ENCODE measurements at regions not wholly inside any gene's neighbourhood (a gene's known extent, or its start where the extent isn't known, plus 50 kb on each side); places are given as distances from the start of the nearest gene placed in this dataset.

- H3K9me2 ChIP-seq (replicated peaks; ENCODE audit: insufficient read depth, low read length): no peaks in the 10 kb centered on the region
- H3K9me3 ChIP-seq (ENCODE audit: insufficient read depth, low read length): no peaks in the 10 kb centered on the region
- no peak overlapping the region for H2AFZ ChIP-seq (ENCODE audit: low read depth, low read length, severe bottlenecking)
- no peaks in the 10 kb centered on the region; the same call in 1 of the 2 replicates for H3K27me3 ChIP-seq (ENCODE audit: low read length)
- no peak overlapping the region for H3K9ac ChIP-seq (ENCODE audit: low read length)
- no peak overlapping the region for H3K4me3 ChIP-seq (ENCODE audit: insufficient read depth, low read length, poor library complexity, severe bottlenecking)
- TF ChIP-seq EZH2phosphoT487 (conservative IDR thresholded peaks at IDR 0.05; ENCODE audit: low read length) (no peak), CTCF (IDR thresholded peaks at IDR 0.05; ENCODE audit: insufficient read depth, low read length, poor library complexity, severe bottlenecking) (no peak)
- H3K79me2 ChIP-seq (ENCODE audit: insufficient read depth, low read length): no peaks in the 10 kb centered on the region
- no peaks in the 10 kb centered on the region for H3K36me3 ChIP-seq (ENCODE audit: low read length)
- no peak overlapping the region for H3K27ac ChIP-seq (ENCODE audit: low read depth, low read length)
- no peaks in the 10 kb centered on the region for H3F3A ChIP-seq (ENCODE audit: insufficient read depth)
- H3K4me2 ChIP-seq (ENCODE audit: low read depth, low read length, poor library complexity, severe bottlenecking): no peak overlapping the region
- no peaks in the 10 kb centered on the region for H4K20me1 ChIP-seq (ENCODE audit: low read depth, low read length)
Measured at GRCh38 chr5:164357395-164358033, 852.1 kb downstream of the MAT2B start.

GRCh38 chr5:164358531-164359259 lies 853.3 kb downstream of the MAT2B start:
- no peak overlapping the region for H2AFZ ChIP-seq (ENCODE audit: low read depth, low read length, severe bottlenecking)
- no peak overlapping the region for H3K9ac ChIP-seq (ENCODE audit: low read length)
- H3K9me3 ChIP-seq (ENCODE audit: insufficient read depth, low read length): no peaks in the 10 kb centered on the region
- TF ChIP-seq CTCF (IDR thresholded peaks at IDR 0.05; ENCODE audit: insufficient read depth, low read length, poor library complexity, severe bottlenecking) (no peak), EZH2phosphoT487 (conservative IDR thresholded peaks at IDR 0.05; ENCODE audit: low read length) (no peak)
- H3K9me2 ChIP-seq (replicated peaks; ENCODE audit: insufficient read depth, low read length): no peaks in the 10 kb centered on the region
- H3K4me3 ChIP-seq (ENCODE audit: insufficient read depth, low read length, poor library complexity, severe bottlenecking): no peak overlapping the region
- H3F3A ChIP-seq (ENCODE audit: insufficient read depth): no peaks in the 10 kb centered on the region
- H3K36me3 ChIP-seq (ENCODE audit: low read length): no peaks in the 10 kb centered on the region
- no peaks in the 10 kb centered on the region for H4K20me1 ChIP-seq (ENCODE audit: low read depth, low read length)
- no peaks in the 10 kb centered on the region; the same call in 1 of the 2 replicates for H3K27me3 ChIP-seq (ENCODE audit: low read length)
- H3K4me2 ChIP-seq (ENCODE audit: low read depth, low read length, poor library complexity, severe bottlenecking): no peak overlapping the region
- H3K79me2 ChIP-seq (ENCODE audit: insufficient read depth, low read length): no peaks in the 10 kb centered on the region
- H3K27ac ChIP-seq (ENCODE audit: low read depth, low read length): no peak overlapping the region

GRCh38 chr5:164359260-164360255 lies 854.1 kb downstream of the MAT2B start:
- Histone ChIP-seq H3K9ac (ENCODE audit: low read length) (no peak overlapping the region), H3K27me3 (ENCODE audit: low read length) (no peaks in the 10 kb centered on the region; the same call in 1 of the 2 replicates), H4K20me1 (ENCODE audit: low read depth, low read length) (no peaks in the 10 kb centered on the region; the same call in 1 of the 2 replicates), H3F3A (ENCODE audit: insufficient read depth) (no peaks in the 10 kb centered on the region), H3K9me3 (ENCODE audit: insufficient read depth, low read length) (no peaks in the 10 kb centered on the region), H3K4me2 (ENCODE audit: low read depth, low read length, poor library complexity, severe bottlenecking) (no peak overlapping the region), H3K4me3 (ENCODE audit: insufficient read depth, low read length, poor library complexity, severe bottlenecking) (no peak overlapping the region), H2AFZ (ENCODE audit: low read depth, low read length, severe bottlenecking) (no peak overlapping the region), H3K79me2 (ENCODE audit: insufficient read depth, low read length) (no peaks in the 10 kb centered on the region), H3K9me2 (replicated peaks; ENCODE audit: insufficient read depth, low read length) (no peaks in the 10 kb centered on the region), H3K36me3 (ENCODE audit: low read length) (no peaks in the 10 kb centered on the region), H3K27ac (ENCODE audit: low read depth, low read length) (no peak overlapping the region)
- TF ChIP-seq CTCF (IDR thresholded peaks at IDR 0.05; ENCODE audit: insufficient read depth, low read length, poor library complexity, severe bottlenecking) (no peak), EZH2phosphoT487 (conservative IDR thresholded peaks at IDR 0.05; ENCODE audit: low read length) (no peak)

Measured in SU-DHL-6 (cell line).